GM23248 (cell line): ENCODE measurements at regions not wholly inside any gene's neighbourhood (a gene's known extent, or its start where the extent isn't known, plus 50 kb on each side); places are given as distances from the start of the nearest gene placed in this dataset.

Experiments
- EZH2 ChIP-seq: fragments of 200-600 bp; sonication (generic); IDR thresholded peaks from 2 replicates; pipeline ENCODE4 v1.6.1; 2018; ENCODE audit warnings: antibody characterized with exemption, mild to moderate bottlenecking; ENCODE audit not compliant: insufficient read depth, poor library complexity, severe bottlenecking
- EZH2phosphoT487 ChIP-seq: fragments of 200-600 bp; sonication (generic); IDR thresholded peaks from 2 replicates; pipeline ENCODE4 v1.6.1; 2018; ENCODE audit warnings: antibody characterized with exemption, moderate library complexity, mild to moderate bottlenecking, low read depth; ENCODE audit not compliant: insufficient read depth

GRCh38 chr3:104245261-104245660 is 1121.4 kb upstream of the ALCAM start:
- no peak for TF ChIP-seq EZH2
- no peak for TF ChIP-seq EZH2phosphoT487
